ENCODE measurements at regions not wholly inside any gene's neighbourhood (a gene's known extent, or its start where the extent isn't known, plus 50 kb on each side); places are given as distances from the start of the nearest gene placed in this dataset.

GRCh38 chr5:15085671-15086070, 214.1 kb upstream of the ANKH start:
- H3K4me3 ChIP-seq (ENCODE audit: low read depth, low read length): no peak overlapping the region
- DNase-seq (ENCODE audit: low read depth): no peak
- no peak for TF ChIP-seq CTCF (IDR thresholded peaks at IDR 0.05; ENCODE audit: low read depth, low read length, missing control alignments)
- in situ Hi-C loops (cut with HindIII; ENCODE audit: low sequenced_read_pairs): no loop called here

GRCh38 chr5:15082096-15082495, 210.5 kb upstream of the ANKH start:
- no peak for TF ChIP-seq CTCF (IDR thresholded peaks at IDR 0.05; ENCODE audit: low read depth, low read length, missing control alignments)
- H3K4me3 ChIP-seq (ENCODE audit: low read depth, low read length): no peak overlapping the region
- in situ Hi-C loops (cut with HindIII; ENCODE audit: low sequenced_read_pairs): no loop called here
- no peak for DNase-seq (ENCODE audit: low read depth)

GRCh38 chr5:15080219-15080618, 208.6 kb upstream of the ANKH start:
- TF ChIP-seq CTCF (IDR thresholded peaks at IDR 0.05; ENCODE audit: low read depth, low read length, missing control alignments): no peak
- in situ Hi-C loops (cut with HindIII; ENCODE audit: low sequenced_read_pairs): no loop called here
- H3K4me3 ChIP-seq (ENCODE audit: low read depth, low read length): no peak overlapping the region
- no peak for DNase-seq (ENCODE audit: low read depth)

- no peak for DNase-seq (ENCODE audit: low read depth)
- TF ChIP-seq CTCF (IDR thresholded peaks at IDR 0.05; ENCODE audit: low read depth, low read length, missing control alignments): no peak
Measured at GRCh38 chr5:15079566-15079965, 208.0 kb upstream of the ANKH start.

GRCh38 chr5:15074651-15075050, 203.1 kb upstream of the ANKH start:
- in situ Hi-C loops (cut with HindIII; ENCODE audit: low sequenced_read_pairs): no loop called here
- no peak for TF ChIP-seq CTCF (IDR thresholded peaks at IDR 0.05; ENCODE audit: low read depth, low read length, missing control alignments)
- no peak for DNase-seq (ENCODE audit: low read depth)
- H3K4me3 ChIP-seq (ENCODE audit: low read depth, low read length): no peak overlapping the region

More at GRCh38 chr5:15079566-15079965, 208.0 kb upstream of the ANKH start:
- in situ Hi-C loops (cut with HindIII; ENCODE audit: low sequenced_read_pairs): no loop called here
- H3K4me3 ChIP-seq (ENCODE audit: low read depth, low read length): no peak overlapping the region

- H3K4me3 ChIP-seq (ENCODE audit: low read depth, low read length): no peak overlapping the region
- no peak for DNase-seq (ENCODE audit: low read depth)
- in situ Hi-C loops (cut with HindIII; ENCODE audit: low sequenced_read_pairs): no loop called here
- TF ChIP-seq CTCF (IDR thresholded peaks at IDR 0.05; ENCODE audit: low read depth, low read length, missing control alignments): no peak
Measured at GRCh38 chr5:15073453-15073852, 201.9 kb upstream of the ANKH start.

GRCh38 chr5:15070907-15071306, 199.3 kb upstream of the ANKH start:
- no peak for DNase-seq (ENCODE audit: low read depth)
- TF ChIP-seq CTCF (IDR thresholded peaks at IDR 0.05; ENCODE audit: low read depth, low read length, missing control alignments): no peak
- in situ Hi-C loops (cut with HindIII; ENCODE audit: low sequenced_read_pairs): no loop called here
- H3K4me3 ChIP-seq (ENCODE audit: low read depth, low read length): no peak overlapping the region
